Psoas muscle (tissue), 7 donors: ENCODE measurements at regions not wholly inside any gene's neighbourhood (a gene's known extent, or its start where the extent isn't known, plus 50 kb on each side); places are given as distances from the start of the nearest gene placed in this dataset.
A peak's percentile ranks its signal among the peaks of the same experiment; 100 is the strongest.
"Not testable (repeated sequence)": the region's sequence is repeated elsewhere in the genome, so short reads cannot be mapped to it uniquely, and the experiment has no call there.

Experiments used
- ATAC-seq, 4 donors: fragments of 200-7000 bp; cut with Tn5 transposase; one replicate each; pipeline ENCODE4 v1.9.1; 2020; ENCODE audit warnings: moderate library complexity in 3 of 4, mild to moderate bottlenecking in 2 of 4
- DNase-seq, 2 donors: peaks; one replicate each; pipeline ENCODE4 v3.0.0-alpha.2; 2020
- H3K27ac ChIP-seq: fragments of 200-600 bp; one replicate; pipeline ENCODE4 v1.8.0; 2022
- H3K27me3 ChIP-seq, 3 donors: fragments of 200-600 bp in 1 of 3; one replicate each; pipeline versions ENCODE4 v1.6.1 to v1.8.0; 2013 to 2022; ENCODE audit warnings: low read length in 2 of 3, mild to moderate bottlenecking in 2 of 3, moderate library complexity in 1 of 3; ENCODE audit not compliant: insufficient read depth in 3 of 3
- H3K36me3 ChIP-seq, 2 donors: fragments of 200-600 bp in 1 of 2; one replicate each; pipeline versions ENCODE4 v1.6.1 to v1.8.0; 2013 to 2022; ENCODE audit warnings: low read depth in 1 of 2, mild to moderate bottlenecking in 1 of 2, moderate library complexity in 1 of 2; ENCODE audit not compliant: insufficient read depth in 1 of 2
- H3K4me1 ChIP-seq: fragments of 200-600 bp; one replicate; pipeline ENCODE4 v1.8.0; 2022
- H3K4me3 ChIP-seq: fragments of 200-600 bp; one replicate; pipeline ENCODE4 v1.8.0; 2022; ENCODE audit warnings: mild to moderate bottlenecking
- H3K9me3 ChIP-seq: fragments of 200-600 bp; one replicate; pipeline ENCODE4 v1.8.0; 2022
- CTCF ChIP-seq: fragments of 200-600 bp; IDR thresholded peaks from one replicate; pipeline ENCODE4 v1.8.0; 2022; ENCODE audit warnings: antibody characterized with exemption
- WGBS, 3 donors: extraction: QIAGEN DNeasy Blood & Tissue Kit; methylation state at CpG; one replicate each; pipeline versions ENCODE4 v1.1.6 to v1.1.7; 2013; 5-methylcytosine and 5-hydroxymethylcytosine counted together
- intact Hi-C, 2 donors: fragments of 100-400 bp; cut with DNase I; formaldehyde crosslinking; loops; one replicate each; pipeline versions ENCODE4 v1.11.0 to v1.14.2; 2022
- donor health status: healthy with polysubstance abuse.
- donor health status: DM: no; HTN: no; CAD: no; lungs with moderate emphysema.
- donor health status: Bipolar disorder and iron deficiency.
- donor health status: healthy.
- donor health status: DM: yes; HTN: yes; CAD: no.
- donor health status: DM: no; HTN: no; CAD: no.
- donor health status: DM: yes; HTN: yes; CAD: no.

- 75 to 87% (median 75%) methylated on average over 2 of the region's 2 CpGs for WGBS, 3 donors
- H3K36me3 ChIP-seq: no peaks in the 10 kb centered on the region
- no peaks in the 10 kb centered on the region for H3K9me3 ChIP-seq
- H3K27ac ChIP-seq: no peak overlapping the region
- no peak for ATAC-seq
- intact Hi-C loops: no loop called here
- no peaks in the 10 kb centered on the region for H3K4me1 ChIP-seq
- no peak for TF ChIP-seq CTCF
- H3K27me3 ChIP-seq: no peaks in the 10 kb centered on the region
- H3K4me3 ChIP-seq: no peak overlapping the region
- no peak for DNase-seq
Observed at GRCh38 chr4:72641611-72642010, 72.6 kb upstream of the ADAMTS3 start.

GRCh38 chr4:72636866-72637265, 67.8 kb upstream of the ADAMTS3 start:
- H3K27ac ChIP-seq, intact Hi-C loops, H3K27me3 ChIP-seq, H3K4me3 ChIP-seq, H3K4me1 ChIP-seq, H3K36me3 ChIP-seq, ATAC-seq, H3K9me3 ChIP-seq: not testable (repeated sequence)
- WGBS, 3 donors: 88 to 90% (median 88%) methylated on average over 10 of the region's 10 CpGs
- peak in 1 of 2 donors; percentile 44 for DNase-seq

DNA sequence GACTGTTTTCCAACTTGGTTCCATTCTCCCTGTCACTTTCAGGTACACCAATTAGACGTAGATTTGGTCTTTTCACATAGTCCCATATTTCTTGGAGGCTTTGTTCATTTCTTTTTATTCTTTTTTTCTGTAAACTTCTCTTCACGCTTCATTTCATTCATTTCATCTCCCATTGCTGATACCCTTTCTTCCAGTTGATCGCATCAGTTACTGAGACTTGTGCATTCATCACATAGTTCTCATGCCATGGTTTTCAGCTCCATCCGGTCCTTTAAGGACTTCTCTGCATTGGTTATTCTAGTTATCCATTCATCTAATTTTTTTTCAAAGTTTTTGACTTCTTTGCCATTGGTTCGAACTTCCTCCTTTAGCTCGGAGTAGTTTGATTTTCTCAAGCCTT, 66.9 kb upstream of the ADAMTS3 start:
- WGBS, 3 donors: 82 to 87% (median 86%) methylated on average over 6 of the region's 6 CpGs
- DNase-seq, H3K9me3 ChIP-seq, H3K27ac ChIP-seq, H3K27me3 ChIP-seq, intact Hi-C loops, H3K4me3 ChIP-seq, H3K36me3 ChIP-seq, H3K4me1 ChIP-seq, ATAC-seq: not testable (repeated sequence)

DNA sequence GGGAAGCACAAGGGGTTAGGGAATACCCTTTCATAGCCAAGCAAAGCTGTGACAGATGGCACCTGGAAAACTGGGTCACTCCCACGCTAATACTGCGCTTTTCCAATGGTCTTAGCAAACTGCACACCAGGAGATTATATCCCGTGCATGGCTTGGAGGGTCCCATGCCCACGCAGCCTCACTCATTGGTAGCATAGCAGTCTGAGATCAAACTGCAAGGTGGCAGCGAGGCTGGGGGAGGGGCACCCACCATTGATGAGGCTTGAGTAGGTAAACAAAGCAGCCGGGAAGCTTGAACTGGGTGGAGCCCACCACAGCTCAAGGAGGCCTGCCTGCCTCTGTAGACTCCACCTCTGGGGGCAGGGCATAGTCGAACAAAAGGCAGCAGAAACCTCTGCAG, 63.2 kb upstream of the ADAMTS3 start:
- H3K4me3 ChIP-seq, H3K36me3 ChIP-seq, H3K9me3 ChIP-seq, H3K27ac ChIP-seq, H3K27me3 ChIP-seq, H3K4me1 ChIP-seq, intact Hi-C loops, ATAC-seq, DNase-seq: not testable (repeated sequence)
- 84 to 87% (median 87%) methylated on average over 7 of the region's 7 CpGs for WGBS, 3 donors

DNA sequence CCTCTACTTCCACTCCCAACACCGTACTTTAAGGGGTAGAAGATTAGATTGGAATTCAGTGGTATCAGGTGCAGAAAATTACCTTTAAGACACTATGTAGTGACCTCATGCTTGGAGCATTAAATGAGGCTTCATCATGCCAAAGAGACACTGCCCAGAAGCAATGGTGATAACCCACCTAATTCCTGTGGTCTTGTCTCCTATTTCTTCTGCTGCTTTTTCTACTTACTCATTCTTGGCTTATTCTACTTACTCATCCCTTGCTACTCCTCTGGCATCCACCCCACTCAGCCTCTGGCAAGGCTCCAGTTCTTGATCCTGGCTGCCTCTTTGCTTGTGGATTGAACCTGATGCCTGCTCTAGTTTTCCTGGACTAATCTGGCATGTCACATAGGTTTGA, 62.3 kb upstream of the ADAMTS3 start:
- TF ChIP-seq CTCF: no peak
- WGBS, 3 donors: 76 to 87% (median 81%) methylated on average over 1 of the region's 1 CpG
- no peak for ATAC-seq
- no peaks in the 10 kb centered on the region for H3K9me3 ChIP-seq
- peak; percentile 41 to 57 for DNase-seq
- H3K4me3 ChIP-seq: no peak overlapping the region
- H3K27ac ChIP-seq: no peak overlapping the region
- H3K36me3 ChIP-seq: no peaks in the 10 kb centered on the region
- intact Hi-C loops: no loop called here
- no peaks in the 10 kb centered on the region for H3K27me3 ChIP-seq
- no peaks in the 10 kb centered on the region for H3K4me1 ChIP-seq

GRCh38 chr4:72629540-72629939, 60.5 kb upstream of the ADAMTS3 start:
- H3K4me1 ChIP-seq: no peaks in the 10 kb centered on the region

More at GRCh38 chr4:72629540-72629939, 60.5 kb upstream of the ADAMTS3 start:
- Histone ChIP-seq H3K27me3 (no peaks in the 10 kb centered on the region), H3K36me3 (no peaks in the 10 kb centered on the region), H3K27ac (no peak overlapping the region), H3K9me3 (no peaks in the 10 kb centered on the region), H3K4me3 (no peak overlapping the region)
- WGBS, 3 donors: 87 to 88% (median 88%) methylated on average over 1 of the region's 1 CpG
- no peak for TF ChIP-seq CTCF
- intact Hi-C loops: no loop called here
- no peak for DNase-seq
- no peak for ATAC-seq
